CD4-positive, alpha-beta T cell treated with Interleukin-21 for 1 hour (primary cell): ENCODE measurements at regions not wholly inside any gene's neighbourhood (a gene's known extent, or its start where the extent isn't known, plus 50 kb on each side); places are given as distances from the start of the nearest gene placed in this dataset.
"Not testable (repeated sequence)": the region's sequence is repeated elsewhere in the genome, so short reads cannot be mapped to it uniquely, and the experiment has no call there.

Experiments
- DNase-seq: peaks from one replicate; pipeline ENCODE4 v3.0.0-alpha.2; 2020

- DNase-seq: no peak
These were observed 99.8 kb upstream of the PMCH start for GRCh38 chr12:102297412-102297811.

- no peak for DNase-seq
These were observed 96.9 kb upstream of the PMCH start for GRCh38 chr12:102294568-102294967.

- not testable (repeated sequence) for DNase-seq
These were observed 94.1 kb upstream of the PMCH start for GRCh38 chr12:102291498-102292440.

GRCh38 chr12:102289702-102290101, 92.1 kb upstream of the PMCH start:
- not testable (repeated sequence) for DNase-seq

- no peak for DNase-seq
These were observed 83.6 kb upstream of the PMCH start for GRCh38 chr12:102281231-102281630.

- DNase-seq: not testable (repeated sequence)
These were observed 58.1 kb upstream of the PMCH start for GRCh38 chr12:102255687-102256086.

GRCh38 chr12:102251005-102251404, 53.4 kb upstream of the PMCH start:
- not testable (repeated sequence) for DNase-seq

- DNase-seq: no peak
These were observed 51.6 kb upstream of the PMCH start for GRCh38 chr12:102249079-102249841.
